ENCODE measurements at regions not wholly inside any gene's neighbourhood (a gene's known extent, or its start where the extent isn't known, plus 50 kb on each side); places are given as distances from the start of the nearest gene placed in this dataset.

DNA sequence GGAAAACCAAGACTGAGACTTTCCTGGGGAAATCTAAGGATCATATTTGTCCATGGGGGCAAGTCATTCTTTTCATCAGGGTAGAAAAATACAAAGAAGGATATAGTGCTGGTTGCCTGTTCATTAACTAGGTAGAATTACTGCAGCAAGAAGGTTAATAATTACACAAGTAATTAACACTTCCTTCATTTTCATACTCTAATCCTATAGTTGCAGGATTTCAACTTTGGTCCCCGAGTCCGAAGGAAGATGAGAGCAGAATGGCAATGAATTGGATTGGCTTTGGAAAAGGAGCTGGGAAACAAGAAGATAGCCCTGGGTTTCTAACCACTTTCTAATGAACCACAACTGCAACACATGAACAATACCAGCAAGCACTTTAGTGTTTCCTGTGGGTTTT, 199.2 kb upstream of the ESRRG start:
- TF ChIP-seq POLR2A (IDR thresholded peaks at IDR 0.05) = no peak
- TF ChIP-seq, protein P1, sequence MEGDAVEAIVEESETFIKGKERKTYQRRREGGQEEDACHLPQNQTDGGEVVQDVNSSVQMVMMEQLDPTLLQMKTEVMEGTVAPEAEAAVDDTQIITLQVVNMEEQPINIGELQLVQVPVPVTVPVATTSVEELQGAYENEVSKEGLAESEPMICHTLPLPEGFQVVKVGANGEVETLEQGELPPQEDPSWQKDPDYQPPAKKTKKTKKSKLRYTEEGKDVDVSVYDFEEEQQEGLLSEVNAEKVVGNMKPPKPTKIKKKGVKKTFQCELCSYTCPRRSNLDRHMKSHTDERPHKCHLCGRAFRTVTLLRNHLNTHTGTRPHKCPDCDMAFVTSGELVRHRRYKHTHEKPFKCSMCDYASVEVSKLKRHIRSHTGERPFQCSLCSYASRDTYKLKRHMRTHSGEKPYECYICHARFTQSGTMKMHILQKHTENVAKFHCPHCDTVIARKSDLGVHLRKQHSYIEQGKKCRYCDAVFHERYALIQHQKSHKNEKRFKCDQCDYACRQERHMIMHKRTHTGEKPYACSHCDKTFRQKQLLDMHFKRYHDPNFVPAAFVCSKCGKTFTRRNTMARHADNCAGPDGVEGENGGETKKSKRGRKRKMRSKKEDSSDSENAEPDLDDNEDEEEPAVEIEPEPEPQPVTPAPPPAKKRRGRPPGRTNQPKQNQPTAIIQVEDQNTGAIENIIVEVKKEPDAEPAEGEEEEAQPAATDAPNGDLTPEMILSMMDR (IDR thresholded peaks at IDR 0.05) = no peak
